ENCODE measurements at regions not wholly inside any gene's neighbourhood (a gene's known extent, or its start where the extent isn't known, plus 50 kb on each side); places are given as distances from the start of the nearest gene placed in this dataset.

DNA sequence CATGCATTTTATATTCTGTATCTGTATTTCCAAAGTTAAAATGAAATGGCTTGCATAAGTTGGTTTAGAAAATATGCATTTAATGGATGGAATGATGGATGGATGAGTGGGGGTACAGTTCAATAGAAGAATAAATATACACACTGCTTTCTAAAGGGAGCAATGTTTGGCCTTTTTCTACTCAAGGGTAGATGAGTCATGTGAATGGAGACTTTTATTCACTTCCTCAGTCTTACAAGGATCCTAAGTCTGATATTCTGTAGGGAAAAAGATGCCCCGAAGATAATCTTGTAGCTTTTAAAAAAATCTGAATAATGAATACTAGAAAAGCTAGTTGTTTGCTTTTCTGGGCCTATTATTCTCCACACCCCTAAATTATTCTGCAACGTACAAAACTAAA, 2112.1 kb downstream of the MAT2B start (continued):
- TF ChIP-seq, protein P1, sequence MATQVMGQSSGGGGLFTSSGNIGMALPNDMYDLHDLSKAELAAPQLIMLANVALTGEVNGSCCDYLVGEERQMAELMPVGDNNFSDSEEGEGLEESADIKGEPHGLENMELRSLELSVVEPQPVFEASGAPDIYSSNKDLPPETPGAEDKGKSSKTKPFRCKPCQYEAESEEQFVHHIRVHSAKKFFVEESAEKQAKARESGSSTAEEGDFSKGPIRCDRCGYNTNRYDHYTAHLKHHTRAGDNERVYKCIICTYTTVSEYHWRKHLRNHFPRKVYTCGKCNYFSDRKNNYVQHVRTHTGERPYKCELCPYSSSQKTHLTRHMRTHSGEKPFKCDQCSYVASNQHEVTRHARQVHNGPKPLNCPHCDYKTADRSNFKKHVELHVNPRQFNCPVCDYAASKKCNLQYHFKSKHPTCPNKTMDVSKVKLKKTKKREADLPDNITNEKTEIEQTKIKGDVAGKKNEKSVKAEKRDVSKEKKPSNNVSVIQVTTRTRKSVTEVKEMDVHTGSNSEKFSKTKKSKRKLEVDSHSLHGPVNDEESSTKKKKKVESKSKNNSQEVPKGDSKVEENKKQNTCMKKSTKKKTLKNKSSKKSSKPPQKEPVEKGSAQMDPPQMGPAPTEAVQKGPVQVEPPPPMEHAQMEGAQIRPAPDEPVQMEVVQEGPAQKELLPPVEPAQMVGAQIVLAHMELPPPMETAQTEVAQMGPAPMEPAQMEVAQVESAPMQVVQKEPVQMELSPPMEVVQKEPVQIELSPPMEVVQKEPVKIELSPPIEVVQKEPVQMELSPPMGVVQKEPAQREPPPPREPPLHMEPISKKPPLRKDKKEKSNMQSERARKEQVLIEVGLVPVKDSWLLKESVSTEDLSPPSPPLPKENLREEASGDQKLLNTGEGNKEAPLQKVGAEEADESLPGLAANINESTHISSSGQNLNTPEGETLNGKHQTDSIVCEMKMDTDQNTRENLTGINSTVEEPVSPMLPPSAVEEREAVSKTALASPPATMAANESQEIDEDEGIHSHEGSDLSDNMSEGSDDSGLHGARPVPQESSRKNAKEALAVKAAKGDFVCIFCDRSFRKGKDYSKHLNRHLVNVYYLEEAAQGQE (IDR thresholded peaks at IDR 0.05): no peak
- TF ChIP-seq, protein P2, sequence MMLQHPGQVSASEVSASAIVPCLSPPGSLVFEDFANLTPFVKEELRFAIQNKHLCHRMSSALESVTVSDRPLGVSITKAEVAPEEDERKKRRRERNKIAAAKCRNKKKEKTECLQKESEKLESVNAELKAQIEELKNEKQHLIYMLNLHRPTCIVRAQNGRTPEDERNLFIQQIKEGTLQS (IDR thresholded peaks at IDR 0.05): no peak
- no peak for TF ChIP-seq JUND (IDR thresholded peaks at IDR 0.05)

DNA sequence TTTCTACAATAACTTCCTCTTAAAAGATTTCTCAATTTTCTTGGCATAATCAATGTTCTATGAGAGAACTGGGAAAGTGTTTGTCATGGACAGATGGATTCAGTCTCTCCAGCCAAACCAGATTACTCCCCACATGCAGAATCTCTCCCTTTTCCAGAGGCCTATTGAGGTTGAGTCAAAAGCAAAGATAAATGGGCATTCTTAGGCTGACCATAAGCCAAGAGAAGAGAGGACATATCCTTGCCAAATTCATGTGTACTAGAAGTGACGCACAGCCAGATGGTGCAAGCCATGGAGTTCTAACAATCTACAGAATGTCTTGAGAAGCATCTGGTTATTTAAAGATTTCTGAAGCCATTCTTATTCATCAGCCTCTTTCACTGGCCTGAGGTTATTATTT, 2115.0 kb downstream of the MAT2B start:
- WGBS: 89% methylated on average over 1 of the region's 1 CpG

More for the DNA sequence above, 2115.0 kb downstream of the MAT2B start:
- no peaks in the 10 kb centered on the region for H3K36me3 ChIP-seq (ENCODE audit: control insufficient read depth in 4 of 4, insufficient read depth in 3 of 4, low read depth in 1 of 4, low read length in 3 of 4)
- no peak overlapping the region for H3K9ac ChIP-seq (ENCODE audit: low read depth in 1 of 2, low read length in 2 of 2)
- no peak for TF ChIP-seq HNF4A (conservative IDR thresholded peaks at IDR 0.05)
- TF ChIP-seq, protein P2 (IDR thresholded peaks at IDR 0.05): no peak
- TF ChIP-seq SP1 (IDR thresholded peaks at IDR 0.05): no peak
- TF ChIP-seq MAX (IDR thresholded peaks at IDR 0.05): no peak
- no peak for TF ChIP-seq CTCF (IDR thresholded peaks at IDR 0.05; ENCODE audit: low read depth, low read length, missing input control)
- TF ChIP-seq JUND (IDR thresholded peaks at IDR 0.05): no peak
- TF ChIP-seq FOXA2 (IDR thresholded peaks at IDR 0.05): no peak
- no peak for TF ChIP-seq GABPA (IDR thresholded peaks at IDR 0.05 in 1 of 2, conservative IDR thresholded peaks at IDR 0.05 in 1 of 2)
- no peak for TF ChIP-seq RAD21 (IDR thresholded peaks at IDR 0.05)
- TF ChIP-seq RXRA (IDR thresholded peaks at IDR 0.05): no peak
- TF ChIP-seq, protein P3, sequence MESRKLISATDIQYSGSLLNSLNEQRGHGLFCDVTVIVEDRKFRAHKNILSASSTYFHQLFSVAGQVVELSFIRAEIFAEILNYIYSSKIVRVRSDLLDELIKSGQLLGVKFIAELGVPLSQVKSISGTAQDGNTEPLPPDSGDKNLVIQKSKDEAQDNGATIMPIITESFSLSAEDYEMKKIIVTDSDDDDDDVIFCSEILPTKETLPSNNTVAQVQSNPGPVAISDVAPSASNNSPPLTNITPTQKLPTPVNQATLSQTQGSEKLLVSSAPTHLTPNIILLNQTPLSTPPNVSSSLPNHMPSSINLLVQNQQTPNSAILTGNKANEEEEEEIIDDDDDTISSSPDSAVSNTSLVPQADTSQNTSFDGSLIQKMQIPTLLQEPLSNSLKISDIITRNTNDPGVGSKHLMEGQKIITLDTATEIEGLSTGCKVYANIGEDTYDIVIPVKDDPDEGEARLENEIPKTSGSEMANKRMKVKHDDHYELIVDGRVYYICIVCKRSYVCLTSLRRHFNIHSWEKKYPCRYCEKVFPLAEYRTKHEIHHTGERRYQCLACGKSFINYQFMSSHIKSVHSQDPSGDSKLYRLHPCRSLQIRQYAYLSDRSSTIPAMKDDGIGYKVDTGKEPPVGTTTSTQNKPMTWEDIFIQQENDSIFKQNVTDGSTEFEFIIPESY (IDR thresholded peaks at IDR 0.05): no peak
- no peak for TF ChIP-seq HNF4G (IDR thresholded peaks at IDR 0.05)
- no peak for TF ChIP-seq YY1 (IDR thresholded peaks at IDR 0.05)
- no peak for TF ChIP-seq FOXA1 (IDR thresholded peaks at IDR 0.05)
- H3K4me1 ChIP-seq (ENCODE audit: control insufficient read depth in 4 of 4, insufficient read depth in 4 of 4, low read length in 3 of 4): peaks cover 0 to 5% (median 0%) of the 10 kb centered on the region in 4 donors
- H3K4me3 ChIP-seq (ENCODE audit: low read depth in 1 of 3, low read length in 3 of 3): no peak overlapping the region
- H3K27ac ChIP-seq (ENCODE audit: low read depth in 1 of 2, low read length in 2 of 2): no peak overlapping the region
- H3K27me3 ChIP-seq (ENCODE audit: control insufficient read depth in 4 of 4, insufficient read depth in 4 of 4, low read length in 3 of 4): no peaks in the 10 kb centered on the region
- DNase-seq (ENCODE audit: low spot score): no peak
- H3K9me3 ChIP-seq (ENCODE audit: control insufficient read depth in 4 of 4, low read length in 3 of 4): no peaks in the 10 kb centered on the region

Measured in liver (tissue), 8 donors.